Globus pallidus (tissue), 1 donor: ENCODE measurements at regions not wholly inside any gene's neighbourhood (a gene's known extent, or its start where the extent isn't known, plus 50 kb on each side); places are given as distances from the start of the nearest gene placed in this dataset.
A peak's percentile ranks its signal among the peaks of the same experiment; 100 is the strongest.

Source experiments
- DNase-seq: peaks from one replicate; pipeline ENCODE4 v3.0.0-alpha.2; 2015; ENCODE audit warnings: low spot score

GRCh38 chr4:22217480-22217879, 268.9 kb upstream of the KCNIP4 start:
- no peak for DNase-seq

- DNase-seq, result no peak
These were observed 267.7 kb upstream of the KCNIP4 start for GRCh38 chr4:22216278-22216677.

GRCh38 chr4:22215084-22215483, 266.5 kb upstream of the KCNIP4 start:
- no peak for DNase-seq

- no peak for DNase-seq
These were observed 255.1 kb upstream of the KCNIP4 start for GRCh38 chr4:22203711-22204011.

GRCh38 chr4:22202975-22203710, 254.6 kb upstream of the KCNIP4 start:
- no peak for DNase-seq

DNA sequence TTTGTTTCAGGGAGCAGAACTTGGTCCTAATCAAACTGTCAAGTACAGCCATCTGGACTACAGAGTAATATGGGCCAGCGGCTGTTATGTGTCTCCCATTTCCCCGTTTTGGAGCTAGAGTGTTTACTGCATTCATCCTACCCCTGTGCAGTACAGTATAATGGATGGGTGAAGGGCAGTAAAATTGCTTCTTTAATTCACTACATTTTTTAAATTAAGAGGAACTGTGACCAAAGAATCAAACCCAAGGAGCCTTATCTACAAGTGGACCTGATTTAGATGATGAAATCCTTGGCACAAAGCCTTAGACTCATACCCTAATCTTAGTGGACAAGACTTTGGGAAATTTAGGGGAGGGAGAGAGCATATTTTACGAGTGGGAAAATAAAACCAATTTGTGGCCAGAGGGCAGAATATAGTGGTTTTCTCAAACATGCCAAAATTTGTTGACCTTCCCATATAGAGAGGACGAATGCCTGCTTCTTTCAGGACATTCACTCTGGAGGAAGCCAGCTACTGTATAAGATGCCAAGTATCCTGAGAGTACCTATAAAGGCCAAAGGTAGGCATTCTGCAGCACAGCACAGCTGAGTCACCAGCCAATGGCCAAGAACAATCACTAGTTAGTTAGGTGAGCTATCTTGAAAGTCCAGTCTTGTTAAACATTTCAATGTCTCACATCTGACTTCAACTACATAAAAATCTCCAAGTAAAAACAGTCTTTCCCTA, 253.8 kb upstream of the KCNIP4 start:
- DNase-seq, result no peak

- no peak for DNase-seq
These were observed 252.7 kb upstream of the KCNIP4 start for GRCh38 chr4:22201256-22201655.

GRCh38 chr4:22196551-22196950, 248.0 kb upstream of the KCNIP4 start:
- DNase-seq, result no peak

DNA sequence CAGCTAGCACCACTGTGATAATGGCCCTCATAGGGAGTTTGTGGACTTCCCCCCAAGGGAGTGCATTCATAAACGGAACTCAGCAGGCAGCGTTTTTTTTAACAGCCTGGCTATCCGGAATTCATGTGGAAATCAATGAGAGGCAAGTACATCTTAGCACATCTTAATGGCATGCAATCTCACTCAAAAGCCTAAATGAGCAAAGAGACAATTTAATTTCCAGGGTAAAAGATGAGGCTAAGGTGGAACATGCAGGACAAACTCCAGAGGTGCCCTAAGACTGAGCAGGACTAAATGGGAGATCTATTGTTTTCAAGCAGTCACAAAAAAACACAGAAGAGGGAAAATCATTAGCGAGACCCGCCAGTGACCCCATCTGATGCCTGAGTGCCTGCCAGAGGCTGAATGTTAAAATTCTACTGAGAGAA, 243.5 kb upstream of the KCNIP4 start:
- no peak for DNase-seq

GRCh38 chr4:22191565-22191964, 243.0 kb upstream of the KCNIP4 start:
- no peak for DNase-seq

GRCh38 chr4:22190855-22191254, 242.3 kb upstream of the KCNIP4 start:
- DNase-seq, result no peak

DNA sequence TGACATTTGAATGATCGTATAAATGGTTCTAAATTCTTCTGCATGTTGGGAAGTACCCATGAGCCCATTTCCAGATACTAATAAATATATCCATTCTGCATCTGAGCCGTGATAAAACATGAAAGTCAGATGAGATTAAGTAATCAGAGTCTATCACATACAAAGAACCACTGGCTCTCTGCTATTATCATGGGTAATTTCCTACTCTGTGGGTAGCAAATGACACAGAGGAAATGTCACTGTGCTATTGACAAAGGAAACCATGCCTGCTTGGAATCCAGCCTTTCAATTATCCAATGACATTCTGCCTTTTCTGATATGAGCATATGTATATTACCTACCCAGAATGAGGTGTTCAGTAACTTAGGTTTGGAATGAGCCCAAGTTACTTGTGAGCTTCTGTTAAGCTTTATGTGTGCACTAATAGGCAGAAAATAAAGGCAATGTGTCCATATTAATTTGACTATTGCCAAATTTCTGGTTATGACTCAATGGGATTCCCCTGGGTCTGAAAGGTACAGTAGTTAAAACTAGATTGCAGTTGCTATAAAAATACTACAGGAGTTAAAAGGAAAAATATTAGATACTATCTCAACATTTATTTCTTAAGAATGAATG, 238.7 kb upstream of the KCNIP4 start:
- no peak for DNase-seq

DNA sequence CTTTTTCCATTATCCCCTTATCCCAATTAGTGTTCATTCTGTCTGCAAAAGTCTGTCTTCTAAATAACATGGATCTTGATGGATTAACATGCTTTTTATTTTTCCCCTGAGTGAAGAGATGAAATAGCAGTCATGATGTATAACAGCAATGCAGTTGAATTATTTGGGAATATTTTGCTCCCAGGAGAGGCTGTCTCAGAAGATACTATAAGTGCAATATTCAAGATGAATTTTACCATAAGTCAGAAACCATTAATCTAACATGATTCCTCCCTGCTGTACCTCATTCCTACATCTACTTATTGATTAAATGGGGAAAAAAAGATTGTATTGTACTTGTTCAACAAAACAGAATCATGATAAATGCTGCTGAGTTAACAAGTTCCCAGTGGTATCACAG, 233.2 kb upstream of the KCNIP4 start:
- no peak for DNase-seq

DNA sequence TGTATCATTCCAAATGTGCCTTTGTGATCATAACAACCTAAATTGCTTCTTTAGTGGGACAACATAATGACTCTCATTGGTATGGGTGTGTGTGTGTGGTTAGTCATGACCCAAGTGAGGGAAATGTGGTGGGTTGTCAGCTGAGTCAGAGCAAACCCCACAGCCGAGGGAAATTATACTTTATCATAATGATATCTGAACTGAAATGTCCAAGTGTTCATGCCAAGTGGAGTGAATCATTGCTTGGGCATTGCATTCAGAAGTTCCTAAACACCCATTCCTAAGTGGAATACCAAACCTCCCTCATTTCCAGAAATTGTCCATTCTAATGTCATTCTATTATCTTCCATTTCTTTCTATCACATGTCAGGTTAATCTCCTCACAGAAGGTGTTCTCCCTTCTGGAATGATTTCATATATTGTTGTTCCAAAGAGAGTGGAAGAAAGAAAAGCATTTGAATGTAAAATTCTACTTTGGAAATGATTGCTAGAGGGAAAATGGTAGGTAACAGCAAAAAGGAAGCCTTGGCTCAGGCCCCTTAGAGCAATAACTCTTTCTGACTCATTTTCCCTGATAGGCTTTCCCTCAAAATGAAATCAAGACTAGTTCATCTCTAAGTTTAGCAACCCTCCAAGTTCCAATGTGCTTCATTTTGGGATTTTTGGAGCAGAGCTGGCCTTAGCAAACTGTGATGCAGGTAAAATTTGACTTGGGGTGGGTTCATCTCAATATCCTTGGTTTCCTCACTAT, 230.7 kb upstream of the KCNIP4 start:
- no peak for DNase-seq

GRCh38 chr4:22174640-22175039, 226.1 kb upstream of the KCNIP4 start:
- no peak for DNase-seq

DNA sequence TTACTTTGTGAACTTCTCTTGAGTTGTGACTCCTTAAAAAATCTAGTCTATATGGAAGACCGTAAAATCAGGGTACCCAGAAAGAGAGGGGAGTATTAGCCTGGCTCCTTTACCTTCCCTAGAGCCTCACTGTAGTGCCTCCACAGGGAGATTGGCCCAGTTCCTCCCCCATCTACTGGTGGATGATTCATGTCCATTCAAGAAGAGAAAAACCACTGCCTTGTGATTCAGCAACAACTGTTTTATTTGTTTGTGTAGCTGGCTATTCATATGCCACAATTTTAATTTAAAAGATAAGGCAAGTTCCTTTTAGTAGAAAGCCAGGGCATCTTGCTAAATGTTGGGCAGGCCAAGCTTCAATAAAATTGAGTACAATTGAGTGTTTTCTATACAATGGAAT, 221.8 kb upstream of the KCNIP4 start:
- DNase-seq, result no peak

DNA sequence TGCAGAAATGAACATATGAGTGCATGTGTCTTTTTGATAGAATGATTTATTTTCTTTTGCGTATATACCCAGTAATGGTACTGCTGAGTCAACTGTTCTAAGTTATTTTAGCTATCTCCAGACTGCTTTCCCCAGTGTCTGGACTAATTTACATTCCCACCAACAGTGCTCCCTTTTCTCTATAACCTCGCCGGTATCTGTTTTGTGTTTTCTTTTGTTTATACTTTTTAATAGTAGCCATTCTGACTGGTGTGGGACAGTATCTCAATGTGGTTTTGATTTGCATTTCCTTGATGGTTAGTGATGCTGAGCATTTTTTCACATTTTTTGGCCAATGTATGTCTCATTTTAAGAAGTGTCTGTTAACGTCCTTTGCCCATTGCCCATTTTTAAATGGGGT, 218.6 kb upstream of the KCNIP4 start:
- no peak for DNase-seq

DNA sequence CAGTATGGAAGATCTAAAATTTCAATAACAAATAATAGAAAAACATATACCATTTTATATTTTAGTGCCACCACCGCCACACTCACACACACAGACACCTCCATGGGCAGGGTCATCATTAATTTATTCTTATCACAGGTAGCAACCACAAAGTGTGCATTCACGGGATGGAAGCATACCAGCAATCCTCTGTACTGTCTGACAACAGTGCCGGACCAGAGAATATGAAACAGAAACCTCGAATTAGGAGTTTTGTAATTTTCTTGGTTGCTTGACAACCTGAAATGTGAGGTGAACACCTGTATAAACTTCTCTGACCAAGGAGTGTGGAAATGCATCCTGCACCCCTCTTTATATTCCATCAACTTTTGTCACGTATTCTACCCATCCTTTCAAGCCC, 213.9 kb upstream of the KCNIP4 start:
- no peak for DNase-seq

DNA sequence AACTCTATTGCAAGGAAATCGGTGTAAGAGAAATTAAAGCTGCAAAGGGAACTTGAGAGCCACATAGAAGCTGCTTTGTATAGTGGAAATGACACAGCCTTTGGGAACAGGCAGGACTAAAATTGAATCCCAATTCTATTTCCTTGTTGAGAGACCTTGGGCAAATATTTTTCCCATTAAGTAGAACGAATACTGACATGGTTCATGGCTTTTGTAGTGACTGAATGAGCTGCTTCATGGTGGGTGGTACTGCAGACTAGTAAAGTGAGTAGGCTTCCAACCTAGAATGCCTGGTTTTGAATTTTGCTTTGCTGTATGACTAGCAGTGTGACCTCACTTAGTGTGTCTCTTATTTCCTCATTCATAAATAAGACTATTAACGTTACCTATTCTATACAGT, 182.2 kb upstream of the KCNIP4 start:
- no peak for DNase-seq

DNA sequence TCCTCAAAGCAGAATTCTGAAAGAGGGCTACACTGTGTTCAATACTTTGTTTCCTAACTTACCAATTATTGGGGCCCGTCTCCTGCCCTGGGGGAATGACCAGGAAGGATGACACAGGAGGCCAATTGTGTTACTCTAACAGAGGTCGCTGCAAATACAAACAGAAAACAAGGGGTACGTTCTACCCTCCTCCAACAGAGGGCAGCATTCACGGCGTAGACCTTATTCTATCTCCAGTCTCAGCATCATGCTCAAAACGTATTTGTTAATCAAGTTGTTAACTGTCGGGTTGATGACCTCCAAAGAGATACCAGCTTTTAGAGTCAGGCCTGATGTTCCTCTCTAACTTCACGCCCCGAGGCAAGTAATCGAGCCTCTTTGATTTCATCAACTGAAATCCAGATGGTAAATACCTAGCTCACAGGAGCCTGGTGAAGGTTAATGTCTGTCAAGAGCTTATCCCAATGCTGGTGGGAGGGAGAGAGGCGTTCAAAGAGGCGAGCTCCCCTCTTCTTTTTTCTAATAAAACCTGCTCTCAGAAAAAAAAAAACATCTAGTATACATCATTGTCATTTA, 181.0 kb upstream of the KCNIP4 start:
- peak; percentile 20 for DNase-seq

- DNase-seq, result no peak
These were observed 173.5 kb upstream of the KCNIP4 start for GRCh38 chr4:22122062-22122461.

DNA sequence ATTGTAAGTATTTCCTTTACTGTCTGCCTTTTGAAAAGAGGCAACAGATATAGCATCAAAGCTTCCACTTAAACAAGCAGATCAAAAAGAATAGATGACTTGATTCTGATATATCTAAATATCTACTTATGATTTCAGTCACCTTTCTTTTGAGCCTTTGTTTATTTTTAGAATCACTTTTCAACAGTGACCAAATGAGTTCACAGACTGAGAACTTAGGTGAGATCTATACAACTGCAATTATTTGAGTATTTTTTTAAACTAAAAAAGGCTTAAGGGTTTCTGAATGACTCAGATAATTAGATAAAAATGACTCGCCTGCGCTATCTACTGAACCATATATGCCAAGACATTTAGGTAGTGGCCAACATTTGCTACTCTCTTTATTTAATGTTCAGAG, 166.7 kb upstream of the KCNIP4 start:
- DNase-seq, result no peak
